Raji (cell line): ENCODE measurements at regions not wholly inside any gene's neighbourhood (a gene's known extent, or its start where the extent isn't known, plus 50 kb on each side); places are given as distances from the start of the nearest gene placed in this dataset.

ENCODE experiments used
- POLR2A ChIP-seq: IDR thresholded peaks from 2 replicates; pipeline ENCODE4 v1.6.1; 2011; ENCODE audit warnings: low read depth, low read length, control low read depth; ENCODE audit not compliant: insufficient read depth

DNA sequence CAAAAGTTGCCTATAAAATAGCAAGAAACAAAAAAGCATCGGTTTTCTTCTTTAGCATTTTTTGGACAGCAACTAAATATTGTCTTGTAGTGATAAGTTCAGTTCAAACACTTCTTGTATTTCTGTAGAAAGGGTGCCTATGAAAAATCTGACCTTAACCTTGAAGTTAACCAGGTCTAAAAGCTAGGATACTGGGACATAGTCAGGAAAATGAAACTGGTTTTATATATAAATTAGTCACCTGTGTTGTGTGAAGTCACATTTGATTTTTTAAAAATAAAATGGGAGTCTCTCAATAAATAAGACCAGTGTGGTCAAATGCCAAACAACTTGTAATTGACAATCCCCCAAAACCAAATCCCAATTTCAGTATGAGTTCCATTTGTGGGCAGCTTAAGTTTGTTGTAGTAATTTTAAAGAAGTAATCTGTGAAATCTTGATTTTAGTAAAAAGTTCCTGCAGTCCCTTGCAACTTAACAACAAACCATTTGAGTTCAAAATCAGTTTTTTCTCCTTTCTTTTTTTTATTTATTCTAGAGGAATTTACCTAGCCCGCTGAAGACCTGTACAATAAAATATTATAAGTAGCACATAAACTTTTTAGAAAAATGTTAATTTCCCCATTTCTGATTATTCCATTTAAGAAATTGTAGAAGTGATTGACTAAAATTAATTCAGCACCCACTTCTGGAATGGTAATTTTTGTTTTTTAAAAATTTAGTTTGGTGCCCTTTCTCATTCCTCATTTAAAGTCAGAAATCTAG is 84.5 kb upstream of the PPARA start:
- TF ChIP-seq POLR2A: no peak

DNA sequence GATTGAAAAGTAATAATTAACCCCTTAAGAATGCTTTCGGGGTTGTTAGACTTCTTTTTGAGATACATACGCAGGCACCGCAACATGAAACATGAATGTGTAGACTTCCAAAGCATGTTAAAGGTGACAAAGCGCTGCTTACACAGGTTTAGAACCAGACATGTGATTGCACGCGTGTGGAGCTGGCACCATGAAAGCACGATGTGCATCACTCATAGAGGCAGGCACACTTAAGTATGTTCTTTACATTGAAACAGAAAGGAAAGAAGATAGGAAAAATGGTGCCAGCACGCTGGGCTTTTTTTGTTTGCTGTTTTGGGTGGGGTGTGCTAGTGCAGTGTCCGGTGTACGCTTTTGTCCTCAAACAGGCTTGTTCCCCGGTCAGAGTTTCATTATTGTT is 83.6 kb upstream of the PPARA start:
- no peak for TF ChIP-seq POLR2A

DNA sequence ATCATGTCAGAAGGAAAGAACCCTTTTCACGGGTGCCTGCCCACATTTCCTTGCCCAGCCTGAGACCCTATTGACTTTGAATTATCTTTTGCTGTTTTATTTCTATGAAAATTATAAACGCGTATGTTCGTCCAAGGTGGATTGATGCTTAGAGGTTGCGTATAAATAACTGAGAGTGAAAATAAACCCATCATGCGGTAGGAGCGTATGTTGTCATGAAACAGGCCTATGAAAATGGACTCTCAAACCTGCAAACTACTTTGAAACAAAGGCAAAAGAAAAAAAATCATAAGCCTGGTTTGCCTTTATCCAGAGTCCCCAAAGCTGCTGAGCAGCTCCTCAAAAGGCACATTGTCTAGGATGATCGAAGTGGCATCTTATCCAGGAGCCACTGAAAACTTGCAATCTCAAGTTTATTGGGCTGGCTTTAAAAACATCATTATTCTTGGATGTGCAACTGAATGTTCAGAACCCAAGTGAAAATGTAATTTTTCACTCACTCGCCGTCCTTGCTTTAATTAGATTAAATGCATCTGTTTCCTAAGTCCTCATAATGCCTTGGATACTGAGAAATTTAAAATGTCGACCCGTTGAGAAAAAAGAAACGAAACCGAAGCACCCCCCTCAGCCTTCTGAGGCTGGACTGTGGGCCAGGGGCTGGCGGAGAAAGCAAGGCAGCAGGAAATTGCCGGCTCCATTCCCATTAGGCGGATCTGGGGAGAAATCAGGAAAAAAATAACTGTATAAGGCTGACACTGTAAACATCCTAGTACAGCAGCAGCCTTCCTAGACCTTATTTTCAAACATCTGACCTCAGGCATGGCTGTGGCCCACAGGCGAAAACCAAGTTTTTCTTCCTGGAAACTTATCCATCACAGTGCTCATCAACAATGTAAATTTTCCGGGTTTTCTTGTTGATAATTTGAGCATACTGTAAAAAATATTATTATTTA is 82.9 kb upstream of the PPARA start:
- no peak for TF ChIP-seq POLR2A

DNA sequence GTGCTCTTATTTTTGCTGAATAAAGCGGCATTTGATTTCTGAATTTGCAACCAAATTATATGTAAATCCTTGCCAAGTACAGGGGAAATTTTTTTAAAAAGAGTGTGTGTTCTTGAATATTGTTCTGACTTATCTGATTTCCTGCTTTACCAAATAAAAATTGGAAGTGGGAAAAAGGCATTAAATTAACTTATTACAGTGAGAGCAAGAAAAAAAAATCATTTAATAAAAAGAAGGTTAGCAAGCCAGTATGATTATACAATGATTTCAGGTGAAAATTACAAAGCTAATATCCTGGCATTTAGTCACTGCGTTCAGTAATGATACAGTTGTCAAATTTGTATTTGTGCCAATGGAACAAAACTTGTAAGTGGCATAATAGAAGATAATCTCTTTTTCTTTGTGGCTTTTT is 82.1 kb upstream of the PPARA start:
- TF ChIP-seq POLR2A: no peak

DNA sequence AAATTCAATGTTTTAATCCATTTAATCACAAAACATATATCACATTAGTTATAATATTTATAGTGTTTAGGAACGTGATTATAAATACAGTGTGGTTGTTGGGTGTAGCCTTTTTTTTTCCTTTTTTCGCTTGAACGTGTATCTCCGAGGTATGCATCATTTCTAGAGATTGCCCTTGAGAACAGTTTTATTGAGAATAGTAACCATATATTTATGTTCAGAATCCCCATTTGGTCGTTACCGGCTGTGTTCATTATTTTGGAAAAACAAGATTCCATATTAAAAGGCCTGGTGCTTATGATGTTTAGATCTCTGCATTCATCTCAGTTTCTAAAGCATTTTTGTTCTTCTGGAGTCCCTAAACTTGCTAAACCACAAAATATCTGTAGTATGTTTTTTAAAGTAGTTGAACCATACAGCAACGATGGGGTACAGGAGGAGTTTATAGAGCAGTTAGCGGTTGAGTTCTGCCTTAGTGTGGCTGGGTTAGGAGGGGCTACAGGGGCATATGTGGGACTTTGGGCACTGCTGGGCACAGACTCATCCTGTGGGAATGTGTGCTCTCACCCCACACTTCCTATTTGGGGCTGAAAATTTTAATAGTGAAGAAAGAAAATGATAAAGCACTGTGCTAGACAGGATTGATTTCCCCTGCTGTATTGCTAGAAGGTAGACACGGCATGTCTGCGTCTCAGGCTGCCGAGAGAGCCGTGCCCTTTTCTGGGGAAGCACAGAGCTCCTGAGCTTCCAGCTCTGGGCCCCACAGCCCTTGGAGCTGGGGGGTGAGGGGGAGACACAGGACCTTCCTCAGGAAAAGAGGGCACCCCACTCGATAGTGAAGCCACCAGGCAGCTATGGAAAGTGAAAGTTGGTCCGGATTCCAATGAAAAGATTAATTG is 81.5 kb upstream of the PPARA start:
- TF ChIP-seq POLR2A: no peak

DNA sequence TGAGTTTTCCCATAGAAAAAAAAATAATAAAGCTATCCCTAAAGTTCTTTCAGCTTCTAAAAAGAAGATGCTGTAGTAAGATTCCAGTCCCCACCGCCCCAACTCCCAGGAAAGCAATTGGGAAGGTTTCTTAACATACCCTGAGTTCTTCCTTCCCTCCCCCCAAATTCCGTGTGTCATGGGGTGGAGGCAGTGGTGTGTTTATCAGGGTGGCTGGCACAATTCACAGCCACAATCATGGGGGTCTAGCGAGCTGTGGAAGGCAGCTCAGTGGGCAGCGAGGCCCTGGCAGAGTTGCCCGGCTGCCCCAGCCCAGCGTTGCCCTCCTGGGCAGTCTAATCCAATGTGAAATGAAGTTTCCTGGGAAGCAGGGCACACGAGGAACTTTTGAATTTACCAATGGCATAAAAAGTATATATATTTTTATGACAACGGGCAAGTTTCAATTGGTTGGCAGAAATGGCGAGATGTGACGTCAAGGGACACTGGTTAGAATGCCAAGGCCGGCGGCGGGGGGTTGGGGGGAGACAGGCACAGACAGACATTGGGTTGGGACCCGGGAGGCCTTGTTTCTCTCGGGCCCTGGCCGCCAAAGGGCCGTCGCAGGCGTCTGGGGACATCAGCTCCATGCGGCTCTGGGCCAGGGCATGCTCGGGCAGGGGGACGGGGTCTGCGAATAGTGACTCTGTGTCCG is 80.7 kb upstream of the PPARA start:
- peak; percentile 66 for TF ChIP-seq POLR2A

DNA sequence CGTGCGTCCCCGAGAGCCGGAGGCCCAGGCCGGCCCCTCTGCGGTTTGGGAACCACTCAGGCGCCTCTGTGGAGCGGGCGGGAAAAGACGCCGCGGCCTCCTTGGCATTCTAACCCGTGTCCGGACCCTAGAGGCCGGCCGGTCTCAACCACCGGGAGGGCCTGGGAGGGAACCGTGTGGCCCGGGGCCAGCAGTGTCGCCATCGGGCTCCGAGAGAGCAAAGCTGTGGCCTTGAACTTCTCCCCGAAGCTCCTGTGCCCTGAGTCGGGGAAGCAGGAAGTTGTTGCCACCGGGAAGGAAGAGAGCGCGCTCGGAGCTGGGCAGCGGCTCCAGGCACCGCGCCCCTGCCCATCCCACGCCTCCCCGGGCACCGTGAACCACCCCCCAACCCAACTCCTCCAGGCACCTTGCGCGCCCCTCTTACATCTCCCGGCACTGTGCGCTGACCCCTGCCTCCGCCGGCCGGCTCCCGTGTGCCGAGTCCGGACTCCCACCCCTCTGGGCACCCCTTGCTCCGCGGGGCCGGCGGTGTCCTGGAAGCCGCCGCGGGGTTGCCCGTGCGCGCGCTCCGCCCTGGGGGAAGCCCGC is 80.0 kb upstream of the PPARA start:
- TF ChIP-seq POLR2A: peak; percentile 34; the same call in 1 of the 2 replicates

DNA sequence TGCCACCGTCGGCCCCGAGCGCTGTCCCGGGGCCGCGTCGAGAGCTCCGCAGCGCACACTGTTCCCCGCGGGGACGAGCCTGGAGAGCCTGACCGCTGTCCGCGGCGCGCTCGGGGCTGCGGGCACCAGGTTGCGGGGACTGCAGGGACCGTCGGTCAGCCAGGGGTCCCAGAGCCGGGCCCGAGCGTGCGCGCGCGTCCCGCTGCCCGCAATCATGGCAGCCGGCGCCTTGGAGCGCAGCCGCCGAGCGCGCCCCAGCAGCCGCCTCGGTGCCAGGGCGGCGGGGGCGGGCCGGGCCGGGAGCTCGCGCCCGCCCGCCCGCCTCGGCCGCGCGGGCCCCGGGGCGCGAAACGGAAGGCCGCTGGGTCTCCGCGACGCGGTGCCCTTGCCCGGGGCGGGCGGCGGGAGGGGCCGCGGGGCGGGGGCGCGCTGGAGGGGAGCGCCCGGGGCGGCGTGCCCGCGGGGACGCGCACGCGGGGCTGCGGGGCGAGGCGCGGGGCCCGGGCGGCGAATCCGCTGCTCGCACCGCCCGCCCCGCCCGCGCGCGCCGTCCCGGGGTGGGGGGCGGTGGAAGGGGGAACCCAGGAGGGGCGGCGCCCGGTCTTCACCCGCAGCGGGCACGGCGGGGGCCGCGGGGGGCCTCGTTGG is 79.4 kb upstream of the PPARA start:
- TF ChIP-seq POLR2A: no peak

DNA sequence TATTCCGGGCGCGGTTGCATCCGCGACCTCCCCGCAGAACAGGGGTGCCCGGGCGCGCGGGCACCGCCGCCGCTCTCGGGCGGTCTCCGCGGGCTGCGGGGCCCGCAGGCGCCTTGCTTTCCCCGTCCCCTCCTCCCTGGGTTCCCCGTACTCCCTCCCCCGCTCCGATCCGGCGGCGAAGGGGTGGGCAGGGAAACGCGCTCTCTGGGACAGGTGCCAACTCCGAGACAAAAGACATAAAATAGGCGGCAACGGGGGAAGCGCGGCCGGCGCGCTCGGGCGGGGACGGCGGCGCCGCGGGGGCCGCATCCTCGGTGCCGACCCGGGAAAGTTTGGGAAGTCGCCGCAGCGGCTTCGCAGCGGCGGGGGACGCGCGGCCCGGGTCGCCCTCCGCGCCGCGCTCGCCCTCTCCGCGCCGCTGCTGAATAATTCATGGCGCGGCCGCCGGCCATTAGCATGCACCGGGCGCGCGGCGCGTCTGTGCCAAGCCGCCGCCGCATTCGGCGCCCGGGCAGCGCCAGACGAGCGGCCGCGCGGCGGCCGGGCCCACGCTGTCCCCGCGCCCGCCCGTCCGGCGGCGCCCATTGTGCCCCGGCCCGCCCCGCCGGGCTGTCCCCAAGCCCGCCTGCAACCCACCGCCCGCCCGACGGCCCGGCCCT is 78.7 kb upstream of the PPARA start:
- 0 out of 2 replicates have a peak, but pooled peaks have one; percentile 15 for TF ChIP-seq POLR2A

DNA sequence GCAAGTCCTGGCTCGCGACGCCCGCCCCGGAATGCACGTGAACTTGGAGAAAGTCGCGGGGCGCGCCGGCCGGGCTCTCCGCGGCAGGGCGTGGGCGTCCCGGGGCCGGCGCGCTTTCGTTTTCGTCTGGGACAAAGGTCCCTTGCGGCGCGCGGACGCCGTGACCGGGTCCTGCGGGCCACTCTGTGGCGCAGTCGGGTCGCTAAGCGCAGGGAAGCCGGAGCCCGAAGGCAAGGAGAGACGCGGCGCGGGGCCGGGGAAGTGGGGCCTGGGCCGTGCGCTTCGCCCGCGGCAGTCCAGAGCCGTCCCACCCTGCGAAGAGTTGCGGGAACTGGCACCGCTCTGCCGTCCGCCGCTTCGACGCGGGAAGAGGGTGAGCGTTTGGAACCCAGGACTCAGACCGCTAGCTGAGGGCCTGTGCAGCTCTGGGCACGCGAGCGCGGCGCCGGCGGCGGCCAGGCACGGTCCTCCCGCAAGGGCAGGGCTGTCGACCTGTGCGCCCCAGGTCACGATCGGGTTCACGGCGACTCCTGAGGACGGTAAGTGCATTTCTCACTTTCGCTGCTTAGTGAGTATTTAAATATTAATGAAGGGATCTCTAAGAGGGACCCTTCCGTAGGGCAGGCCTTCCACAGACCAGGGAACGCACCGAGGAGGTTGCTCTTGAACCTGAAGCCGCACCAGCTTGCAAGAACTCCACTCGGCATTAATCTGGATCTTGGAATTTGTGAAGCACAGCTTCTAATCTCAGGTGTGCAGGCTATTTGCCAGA is 78.0 kb upstream of the PPARA start:
- no peak for TF ChIP-seq POLR2A

DNA sequence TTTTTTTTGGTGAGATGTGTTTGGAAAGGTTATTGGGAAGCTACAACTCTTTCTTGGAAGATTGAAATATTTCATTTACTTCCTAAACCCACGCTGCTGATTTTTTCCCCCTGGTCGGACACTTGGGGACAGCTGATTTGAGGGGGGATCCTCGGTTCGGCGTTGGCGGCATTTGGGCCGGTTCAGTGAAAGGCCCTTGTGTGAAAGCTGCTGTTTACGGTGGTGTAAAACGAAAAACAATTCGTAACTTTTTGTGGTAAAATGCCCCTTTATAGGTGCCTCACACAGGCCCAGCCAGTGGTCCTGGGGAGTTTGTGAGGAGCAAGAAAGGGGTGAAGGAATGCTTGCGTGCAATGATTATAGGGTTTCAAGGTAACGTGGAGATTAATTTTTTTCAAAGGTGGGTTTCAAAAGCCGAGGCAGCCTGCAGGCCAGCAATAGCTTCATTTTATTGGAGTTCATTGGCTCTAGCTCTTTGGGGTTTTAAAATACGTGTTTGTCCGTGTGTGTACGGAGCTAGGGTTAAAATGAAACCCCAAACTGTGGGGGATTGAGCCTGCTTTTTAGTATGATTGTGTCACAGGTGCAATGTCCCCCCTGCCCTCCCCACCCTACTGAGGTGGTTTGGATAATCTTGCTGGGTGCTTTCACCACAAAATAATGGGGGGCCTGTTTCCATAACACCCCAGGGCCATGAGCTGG is 77.2 kb upstream of the PPARA start:
- no peak for TF ChIP-seq POLR2A

DNA sequence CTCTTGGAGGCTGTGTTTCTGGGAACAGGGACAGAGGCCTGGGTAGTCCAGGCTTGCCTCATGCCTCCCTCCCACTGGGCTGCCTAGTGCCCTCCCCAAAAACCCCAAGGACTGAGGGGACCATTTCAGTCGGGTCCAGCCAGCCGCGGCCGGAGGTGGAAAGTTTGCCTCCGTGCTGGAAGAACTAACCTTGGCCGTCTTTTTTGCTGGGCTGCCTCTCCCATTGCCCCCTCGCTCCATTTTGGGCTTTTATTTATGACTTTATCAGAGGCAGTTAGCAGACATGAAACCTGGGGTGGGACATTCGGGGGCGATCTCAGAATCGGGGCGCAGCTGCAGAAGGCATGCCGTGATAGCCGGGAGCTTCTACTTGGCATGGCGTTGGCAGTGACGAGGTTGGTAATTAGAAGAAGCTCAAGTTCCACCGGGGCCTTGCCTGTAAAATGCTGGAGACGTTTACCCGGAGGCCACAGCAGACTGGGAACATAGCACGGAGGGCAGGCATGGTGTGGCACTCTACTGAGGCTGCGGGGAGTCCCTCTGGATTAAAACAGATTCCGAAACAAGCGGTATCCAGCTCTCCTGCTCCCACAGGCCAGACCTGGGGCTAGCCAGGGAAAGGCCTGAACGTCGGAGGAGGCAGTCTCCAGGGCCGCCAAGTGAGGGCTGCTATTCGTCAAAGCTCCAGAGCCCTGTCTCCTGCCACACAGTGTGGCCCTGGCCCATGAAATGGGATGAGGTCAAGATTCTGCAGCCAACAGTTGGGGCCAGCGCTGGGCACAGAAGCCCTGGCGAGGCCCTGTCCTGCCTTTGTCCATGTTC is 76.4 kb upstream of the PPARA start:
- TF ChIP-seq POLR2A: no peak
